ENCODE measurements at regions not wholly inside any gene's neighbourhood (a gene's known extent, or its start where the extent isn't known, plus 50 kb on each side); places are given as distances from the start of the nearest gene placed in this dataset.
"Not testable (repeated sequence)": the region's sequence is repeated elsewhere in the genome, so short reads cannot be mapped to it uniquely, and the experiment has no call there.

DNA sequence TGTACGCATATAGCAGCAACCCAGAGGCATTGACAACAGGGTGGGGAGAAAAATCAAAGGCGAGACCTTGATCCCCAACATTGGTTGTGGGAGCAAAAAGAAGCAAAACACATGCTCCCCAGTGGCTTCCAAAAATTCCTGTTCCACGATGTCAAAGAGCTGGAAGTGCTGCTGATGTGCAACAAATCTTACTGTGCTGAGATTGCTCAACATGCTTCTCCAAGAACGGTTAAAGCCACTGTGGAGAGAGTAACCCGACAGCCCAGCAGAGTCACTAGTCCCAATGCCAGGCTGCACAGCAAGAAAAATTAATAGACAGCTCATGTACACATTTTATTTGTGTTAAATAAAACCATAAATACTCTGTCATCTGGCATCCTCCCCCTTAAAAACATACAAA lies 179.9 kb upstream of the PFN2 start:
- no peak for DNase-seq

DNA sequence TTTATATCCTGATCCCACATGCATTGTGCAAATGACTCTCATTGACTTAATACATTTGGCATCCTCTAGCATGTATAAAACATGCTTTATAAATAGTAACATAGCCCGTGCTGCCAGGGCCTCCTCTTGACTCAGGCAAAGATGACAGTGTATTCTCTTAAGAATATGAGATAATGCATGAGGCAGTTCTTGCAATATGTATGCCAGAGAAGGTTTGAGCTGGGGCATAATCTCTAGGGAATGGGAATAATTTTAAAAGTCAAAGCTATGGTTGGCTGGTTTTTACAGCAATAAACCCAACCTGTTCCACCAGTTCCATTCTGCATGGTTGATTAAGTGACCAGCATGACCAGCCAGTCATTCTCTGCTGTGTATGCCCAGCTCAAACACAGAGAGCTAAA lies 179.0 kb upstream of the PFN2 start:
- no peak for DNase-seq

DNA sequence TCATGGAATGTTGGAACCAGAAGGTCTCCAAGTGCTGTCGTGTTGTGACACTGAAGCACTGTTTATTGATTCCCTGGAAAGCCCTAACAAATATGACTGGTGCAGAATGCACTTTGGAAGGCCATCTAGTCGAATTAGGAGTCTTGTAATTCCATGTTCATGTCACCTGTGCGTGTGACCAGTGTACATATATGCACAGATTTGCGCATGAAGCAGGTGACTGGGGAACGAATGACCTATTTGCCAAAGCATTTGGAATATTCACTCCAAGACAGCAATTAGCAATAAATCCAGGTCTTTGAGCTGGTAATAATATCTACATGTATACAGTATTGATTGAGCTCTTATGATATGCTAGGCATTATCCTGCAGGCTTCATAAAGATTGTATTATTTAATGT lies 177.5 kb upstream of the PFN2 start:
- DNase-seq, result no peak

DNA sequence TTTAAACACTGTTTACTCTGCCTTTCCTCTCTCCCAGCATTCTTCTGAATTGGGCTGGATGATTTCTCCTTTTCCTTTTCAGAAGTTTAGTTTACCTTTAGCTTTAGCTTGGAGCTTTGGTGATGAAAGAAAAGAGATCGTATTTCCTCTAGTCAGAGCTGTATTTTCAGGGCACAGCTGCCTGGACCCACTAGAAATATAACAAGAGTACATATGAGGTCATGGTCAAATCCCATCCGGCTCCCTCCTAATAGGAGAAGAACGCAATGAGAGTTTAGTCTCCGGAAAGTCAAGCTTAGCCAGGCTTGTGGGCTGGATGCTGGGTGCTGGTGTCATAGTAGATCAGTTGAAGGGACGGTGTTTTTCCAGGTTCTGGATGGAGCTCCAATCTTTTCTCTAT lies 177.1 kb upstream of the PFN2 start:
- no peak for DNase-seq

DNA sequence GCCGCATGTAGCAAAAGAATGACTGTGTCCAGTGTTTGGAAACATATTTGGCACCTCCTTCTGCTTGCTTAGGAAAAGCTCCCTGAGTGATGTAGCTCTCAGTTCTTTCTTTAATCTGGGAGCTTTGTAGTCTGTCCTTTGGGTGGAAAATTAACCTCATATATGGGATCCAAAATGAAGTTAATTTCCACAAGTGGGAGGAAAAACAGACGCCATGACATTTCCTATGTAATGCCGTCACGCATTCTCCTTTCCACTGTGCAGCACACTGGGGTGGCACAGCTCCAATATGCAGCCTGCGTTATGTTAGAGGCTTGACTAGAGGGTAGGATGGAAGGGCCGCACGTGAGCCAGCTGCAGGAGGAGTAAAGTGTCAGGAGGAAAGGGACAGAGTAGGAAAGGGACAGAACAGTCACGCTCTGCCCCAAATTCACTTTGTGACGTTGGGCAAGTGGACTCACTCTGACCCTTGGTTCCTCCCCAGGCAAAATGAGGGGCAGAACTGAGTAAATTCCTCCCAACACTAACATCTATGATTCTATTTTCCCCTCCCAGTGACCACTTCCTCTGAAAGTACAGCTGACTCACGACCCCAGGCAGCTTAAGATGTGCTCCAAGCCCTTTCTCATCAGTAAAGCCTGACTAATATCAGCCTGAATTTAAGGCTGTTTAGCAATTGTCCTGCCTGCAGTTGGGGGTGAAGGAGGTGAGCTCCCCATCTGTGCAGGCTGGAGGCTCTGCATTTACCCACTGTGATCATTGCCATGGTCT lies 176.5 kb upstream of the PFN2 start:
- no peak for DNase-seq

DNA sequence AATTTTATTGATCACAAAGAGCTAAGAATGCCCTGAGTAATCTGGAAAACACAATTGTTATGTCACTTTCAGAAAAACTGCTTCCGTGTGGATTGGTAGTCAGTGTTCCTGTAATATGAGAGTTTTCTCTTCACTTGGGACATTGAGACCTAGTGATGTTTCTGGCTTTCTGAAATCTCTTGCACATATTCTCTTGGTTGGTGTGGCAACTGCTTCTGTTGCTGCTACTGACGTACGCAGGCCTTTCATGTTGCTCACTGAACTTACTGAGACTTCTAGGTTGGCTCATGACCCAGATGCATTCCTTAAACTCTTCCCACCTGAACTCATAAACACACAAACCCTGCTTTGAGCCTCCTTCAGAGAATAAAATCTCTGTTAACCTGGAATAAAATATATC lies 175.0 kb upstream of the PFN2 start:
- no peak for DNase-seq

DNA sequence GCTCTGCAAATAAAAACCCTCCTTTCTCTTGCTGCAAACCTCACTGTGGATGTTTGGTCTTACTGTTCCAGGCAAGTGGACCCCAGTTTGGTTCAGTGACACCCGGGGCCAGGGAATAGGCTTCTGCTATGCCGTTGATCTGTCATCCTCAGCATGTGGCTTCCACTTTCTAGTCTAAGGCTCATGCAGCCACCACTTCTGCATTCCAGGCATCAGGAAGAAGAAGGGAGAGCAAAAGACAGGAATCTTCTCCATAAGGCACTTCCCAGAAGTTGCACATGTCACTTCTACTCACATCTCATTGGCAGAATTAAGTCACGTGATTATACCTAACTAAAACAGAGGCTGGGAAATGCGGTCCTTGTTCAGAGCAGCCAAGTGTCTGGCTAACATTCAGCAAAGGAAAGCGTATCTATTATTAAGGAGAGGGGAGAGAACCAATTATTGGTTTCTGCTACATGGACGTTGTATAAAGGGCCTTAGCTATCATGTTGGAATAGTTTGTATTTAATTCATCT lies 173.6 kb upstream of the PFN2 start:
- no peak for DNase-seq

DNA sequence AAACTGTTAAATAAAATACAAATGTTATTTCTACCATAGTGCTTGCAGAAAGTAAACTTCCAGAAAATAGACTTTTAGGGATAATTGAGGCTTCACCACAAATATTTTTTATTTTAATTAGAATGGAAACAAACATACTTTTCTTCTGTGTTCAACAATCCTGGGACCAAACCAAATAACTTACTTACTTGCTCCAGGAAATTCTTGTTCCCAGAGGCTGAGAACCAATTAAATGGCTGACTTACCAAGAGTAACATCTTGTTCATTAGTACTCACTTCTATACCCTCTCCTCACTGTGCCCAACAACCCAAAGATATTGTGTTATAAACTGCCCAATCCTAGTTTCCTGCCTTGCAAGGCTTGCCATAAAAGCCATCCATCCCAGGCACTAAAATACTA lies 172.2 kb upstream of the PFN2 start:
- no peak for DNase-seq

DNA sequence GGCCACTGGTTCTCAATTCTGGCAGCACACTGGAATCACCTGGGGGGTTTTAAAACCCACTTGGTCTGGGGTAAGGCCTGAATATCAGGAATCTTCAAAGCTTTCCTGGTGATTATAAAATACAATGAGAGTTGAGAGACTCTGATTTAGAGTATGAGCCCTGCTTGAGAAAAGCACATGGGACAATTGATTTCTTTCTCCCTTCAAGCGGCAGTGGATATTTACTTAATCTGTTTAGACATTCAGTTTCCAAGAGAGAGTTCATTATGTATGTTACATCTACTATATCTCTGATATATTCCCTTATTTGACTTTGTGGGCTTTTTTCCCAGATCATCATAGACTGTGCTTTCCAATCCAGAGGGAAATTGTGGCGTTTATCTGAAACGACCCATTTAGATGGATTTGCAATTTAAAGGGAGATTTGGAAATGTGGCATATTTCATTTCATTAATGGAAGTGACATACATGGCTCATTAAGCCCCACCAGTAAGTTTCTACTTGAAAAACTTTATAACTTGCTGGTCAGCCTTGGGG lies 171.2 kb upstream of the PFN2 start:
- no peak for DNase-seq

DNA sequence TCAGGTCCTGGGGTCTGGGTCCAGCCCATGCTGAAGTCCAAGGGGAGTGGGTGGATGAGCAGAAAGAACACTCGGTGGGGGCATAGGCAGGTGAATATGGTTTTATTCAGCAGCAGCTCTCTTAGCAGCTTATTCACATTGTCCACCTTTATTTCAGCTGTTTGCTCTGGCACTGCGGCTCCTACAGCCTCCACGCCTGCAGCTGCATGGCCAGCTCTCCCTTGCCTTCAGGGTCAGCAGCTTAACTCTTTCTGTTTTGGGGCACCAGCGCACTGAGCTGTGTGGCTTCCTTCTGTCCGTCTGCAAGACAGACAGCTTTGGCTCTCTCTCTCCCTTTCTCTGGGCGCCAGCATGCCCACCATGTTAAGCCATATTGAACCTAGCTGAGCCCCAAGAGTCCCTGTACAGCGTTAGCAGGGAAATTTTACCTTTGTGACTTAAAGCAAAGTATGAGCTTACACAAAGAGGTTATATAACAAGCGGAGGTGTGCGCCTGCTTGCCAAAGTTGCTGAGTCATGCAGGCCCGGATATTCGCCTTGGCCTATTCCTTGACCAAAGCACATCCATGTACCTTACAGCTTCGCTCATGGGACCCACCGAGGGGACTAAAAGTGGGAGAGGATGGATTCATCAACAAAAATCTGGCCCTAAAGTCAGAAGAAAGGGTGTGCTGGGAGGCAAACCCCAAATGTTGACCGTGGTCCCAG lies 170.1 kb upstream of the PFN2 start:
- no peak for DNase-seq

DNA sequence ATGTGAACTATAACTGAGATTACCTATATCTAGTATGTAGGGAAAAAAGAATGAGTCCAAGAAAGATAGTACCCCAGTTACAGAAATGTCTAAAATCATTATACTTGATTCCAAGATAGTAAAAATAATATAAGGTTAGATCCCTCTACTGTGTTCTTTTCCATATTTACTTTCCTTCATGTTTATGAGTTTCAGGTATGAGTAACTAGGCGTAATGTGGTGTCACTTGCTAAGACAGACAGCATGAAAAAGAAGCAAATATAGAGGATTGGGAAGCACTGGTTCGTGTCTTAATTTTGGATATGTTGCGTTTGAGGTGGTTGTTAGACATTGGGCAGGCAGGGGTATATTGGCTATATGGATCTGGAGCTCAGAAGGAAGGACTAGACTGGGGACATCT lies 168.1 kb upstream of the PFN2 start:
- DNase-seq, result no peak

DNA sequence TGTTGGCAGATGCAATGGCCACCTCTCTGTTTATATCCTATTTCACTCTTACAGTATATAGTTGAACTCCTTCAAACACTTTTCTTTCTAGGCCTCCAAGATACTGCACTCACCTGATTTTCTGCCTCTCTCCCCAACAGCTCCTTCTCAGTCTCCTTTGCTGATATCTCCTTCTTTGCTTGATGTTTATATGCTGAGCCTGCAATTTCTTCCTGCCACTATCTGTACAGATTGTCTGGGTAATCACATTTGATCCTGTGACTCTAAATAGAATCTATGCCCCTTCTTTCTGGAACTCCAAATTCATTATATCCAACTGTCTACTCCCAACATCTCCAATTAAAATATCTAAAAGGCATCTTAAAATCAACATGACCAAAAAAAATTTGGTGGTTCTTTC lies 165.5 kb upstream of the PFN2 start:
- DNase-seq, result no peak

DNA sequence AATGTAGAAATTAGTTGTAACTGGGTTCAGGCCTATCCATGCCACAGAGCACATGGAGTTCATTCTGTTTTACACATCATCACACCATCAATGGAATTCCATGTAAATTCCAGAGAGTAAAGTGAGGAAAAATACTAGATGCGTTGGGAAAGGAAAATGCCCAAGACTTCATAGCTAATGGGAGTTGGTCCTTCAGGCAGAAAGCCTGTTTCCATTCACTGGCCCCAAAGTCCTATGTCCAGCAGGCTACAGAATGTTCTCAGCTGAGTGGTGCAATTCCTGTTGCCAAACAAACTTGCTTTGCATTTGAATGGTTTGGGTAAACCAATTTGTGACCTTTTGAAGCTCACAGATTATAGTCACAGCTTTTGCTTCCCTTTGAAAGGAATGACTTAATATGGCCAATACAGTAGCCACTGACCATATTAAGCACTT lies 164.6 kb upstream of the PFN2 start:
- DNase-seq, result no peak

DNA sequence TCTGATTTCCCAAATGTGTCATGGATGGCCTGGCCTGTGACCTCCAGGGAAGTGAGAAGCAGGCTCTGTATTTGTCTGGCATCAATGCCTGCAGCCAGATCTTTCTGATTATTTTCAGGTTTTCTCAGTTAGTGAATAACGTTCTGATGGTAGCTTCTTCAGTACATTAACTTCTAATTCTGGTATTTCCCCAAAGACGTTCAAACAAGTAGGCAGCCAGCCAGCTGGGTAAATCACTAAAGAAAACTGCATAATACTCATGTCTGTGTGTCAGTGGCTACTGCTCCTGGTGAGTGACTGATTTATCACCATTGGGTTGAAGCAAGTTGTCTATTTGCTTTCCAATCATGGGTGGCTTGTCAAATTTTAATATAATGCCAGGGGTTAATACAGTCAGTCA lies 162.6 kb upstream of the PFN2 start:
- DNase-seq, result no peak

DNA sequence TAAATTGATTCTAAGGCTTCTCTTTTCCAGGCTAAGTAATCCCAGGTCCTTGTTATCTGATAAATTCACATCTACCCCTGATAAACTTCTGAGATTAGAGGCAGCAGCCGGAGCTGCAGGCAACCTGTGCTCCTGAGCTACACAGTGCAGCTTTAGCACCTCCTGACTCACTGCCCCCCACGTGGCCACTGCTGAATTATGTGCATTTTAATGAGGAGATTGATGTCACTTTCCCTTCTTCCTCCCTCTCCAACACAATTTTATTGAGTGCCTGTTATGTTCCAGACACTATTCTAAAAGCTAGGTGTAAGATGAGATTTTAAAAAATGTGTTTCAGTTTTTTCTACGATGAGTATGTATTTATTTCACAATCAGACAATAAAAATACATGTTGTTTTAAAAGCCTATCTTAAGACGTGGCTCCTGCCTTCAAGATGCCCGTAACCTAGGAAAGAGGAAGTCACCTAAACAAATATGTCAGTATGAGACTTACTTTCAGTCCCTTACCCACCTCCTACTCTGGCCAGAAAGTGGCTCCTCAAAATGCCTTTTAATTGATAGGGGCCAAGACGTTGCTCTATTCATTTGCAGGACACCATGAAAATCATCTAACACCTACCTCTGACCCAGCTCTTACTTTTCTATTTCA lies 161.5 kb upstream of the PFN2 start:
- DNase-seq, result no peak

DNA sequence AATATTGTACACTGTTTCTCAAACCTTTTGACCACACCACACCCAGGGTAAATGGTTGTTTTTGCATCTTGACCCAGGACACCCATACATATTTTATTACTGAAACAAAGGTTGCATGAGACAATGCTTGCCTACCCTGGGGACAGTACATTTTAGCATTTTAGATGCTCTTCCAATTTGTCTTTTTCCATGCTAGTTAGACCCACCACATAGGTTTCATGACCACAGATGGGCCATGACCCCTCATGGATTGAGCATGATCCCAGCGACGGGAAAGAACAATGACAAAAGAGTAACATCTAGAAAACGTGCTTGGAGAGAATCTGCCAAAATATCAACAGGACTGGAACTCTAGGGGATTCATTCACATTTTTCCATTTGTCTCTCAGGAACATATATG lies 161.0 kb upstream of the PFN2 start:
- no peak for DNase-seq

DNA sequence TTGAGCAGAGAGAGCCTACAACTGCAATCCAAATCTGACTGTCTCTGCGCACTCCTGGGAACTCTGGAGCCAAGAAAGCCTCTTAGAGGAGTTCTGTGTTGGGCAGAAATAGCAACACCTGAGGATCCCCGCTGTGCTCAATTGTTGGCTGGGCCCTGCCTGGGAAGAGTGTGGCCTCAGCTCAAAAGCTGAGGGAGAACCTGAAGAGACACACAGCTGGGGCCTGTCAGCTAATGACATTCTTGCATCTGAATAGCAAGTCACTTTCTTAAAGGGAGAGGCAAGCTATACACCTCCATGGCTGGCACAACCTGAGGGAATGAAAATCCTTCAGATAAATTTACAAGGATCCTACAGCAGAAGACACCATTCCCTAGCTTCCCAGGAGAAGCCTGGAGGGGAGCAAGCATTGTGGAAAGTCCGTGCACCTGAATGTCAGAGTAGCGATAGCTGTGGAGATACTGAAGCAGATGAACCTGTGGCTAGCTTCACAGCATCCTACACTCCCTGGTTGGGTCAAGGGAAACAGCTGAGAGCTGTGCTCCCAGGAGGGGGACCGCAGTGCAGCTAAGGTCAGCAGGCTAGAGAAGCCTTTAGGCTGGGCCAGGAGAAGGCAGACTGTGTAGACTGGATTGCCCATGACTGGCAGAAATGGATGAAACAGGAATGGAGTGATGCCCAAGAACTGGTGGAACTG lies 159.9 kb upstream of the PFN2 start:
- DNase-seq, result no peak

DNA sequence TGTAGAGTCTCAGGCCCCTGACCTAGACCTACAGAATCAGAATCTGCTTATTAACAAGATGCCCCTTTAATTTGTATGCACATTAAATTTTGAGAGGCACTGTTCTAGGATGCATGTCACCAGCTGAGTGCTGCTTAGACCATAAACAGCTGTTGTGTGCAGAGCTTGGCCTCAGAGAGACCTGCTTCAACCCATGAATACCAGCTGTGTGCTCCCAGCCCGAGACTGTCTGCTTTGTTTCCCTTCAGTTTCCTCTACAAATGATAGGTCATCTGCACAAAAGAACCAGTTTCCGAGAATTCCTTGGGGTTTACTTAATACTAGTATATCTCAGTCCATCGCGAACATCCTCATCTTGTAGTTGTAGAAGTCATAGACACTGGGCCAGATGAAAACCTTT lies 158.5 kb upstream of the PFN2 start:
- DNase-seq, result no peak

DNA sequence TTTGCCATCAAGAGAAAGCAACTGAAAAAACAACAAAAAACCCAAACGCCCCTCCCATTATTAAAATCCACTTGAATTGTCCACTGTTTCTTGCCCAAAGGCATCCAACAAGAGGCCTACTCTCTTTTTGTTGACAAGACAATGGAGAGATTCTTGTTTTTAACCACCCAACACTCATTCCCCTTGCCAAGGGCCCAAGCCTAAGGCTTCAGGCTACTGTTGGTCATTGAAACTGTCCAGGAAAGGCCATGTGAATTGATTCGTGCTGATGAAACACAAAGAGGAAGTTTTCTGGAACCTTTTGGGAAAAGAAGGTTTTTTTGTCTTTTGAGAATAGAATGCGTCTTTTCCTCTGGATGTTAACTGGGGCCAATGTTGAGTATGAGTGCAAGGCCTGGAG lies 157.4 kb upstream of the PFN2 start:
- no peak for DNase-seq

DNA sequence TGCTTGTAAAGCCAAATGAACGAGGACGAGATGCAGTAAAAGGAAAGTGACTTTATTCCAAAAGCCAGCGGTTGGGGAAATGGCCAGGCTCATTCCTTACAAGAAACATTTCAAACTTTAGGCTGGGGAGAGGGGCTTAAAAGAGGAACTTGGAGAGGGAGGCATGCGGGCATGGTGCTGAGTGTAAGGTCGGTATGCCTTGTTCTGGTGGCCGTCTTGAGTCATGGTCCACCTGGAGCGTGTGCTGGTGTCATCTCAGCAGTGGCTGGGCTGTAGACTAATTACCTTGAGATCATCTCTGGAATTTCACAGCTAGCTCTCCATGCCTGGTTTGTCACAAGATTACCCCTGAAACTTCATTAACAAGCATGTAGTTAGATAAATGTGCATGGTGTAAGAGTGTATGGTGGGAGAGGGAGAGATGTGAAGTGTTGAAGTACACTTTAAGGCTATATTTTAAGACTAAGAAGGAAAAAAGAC lies 156.4 kb upstream of the PFN2 start:
- DNase-seq, result no peak

DNA sequence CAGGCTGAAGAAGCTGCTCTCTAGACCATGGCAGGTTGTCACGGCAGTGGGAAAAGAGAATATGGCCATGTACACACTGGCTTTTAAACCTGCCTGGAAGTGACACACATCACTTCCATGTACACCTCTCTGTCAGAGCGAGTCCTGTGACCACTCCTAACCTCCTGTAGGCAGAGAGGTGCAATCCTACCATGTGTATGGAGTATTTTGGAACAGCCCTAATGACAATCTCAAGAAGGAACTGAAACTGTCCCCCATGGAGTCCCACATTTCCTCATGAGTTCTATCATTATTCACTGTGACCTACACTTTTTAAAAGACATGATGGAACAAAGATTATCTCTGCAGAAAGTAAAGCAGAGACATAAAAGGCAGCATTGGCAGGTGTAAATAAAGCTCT lies 153.4 kb upstream of the PFN2 start:
- DNase-seq, result no peak

DNA sequence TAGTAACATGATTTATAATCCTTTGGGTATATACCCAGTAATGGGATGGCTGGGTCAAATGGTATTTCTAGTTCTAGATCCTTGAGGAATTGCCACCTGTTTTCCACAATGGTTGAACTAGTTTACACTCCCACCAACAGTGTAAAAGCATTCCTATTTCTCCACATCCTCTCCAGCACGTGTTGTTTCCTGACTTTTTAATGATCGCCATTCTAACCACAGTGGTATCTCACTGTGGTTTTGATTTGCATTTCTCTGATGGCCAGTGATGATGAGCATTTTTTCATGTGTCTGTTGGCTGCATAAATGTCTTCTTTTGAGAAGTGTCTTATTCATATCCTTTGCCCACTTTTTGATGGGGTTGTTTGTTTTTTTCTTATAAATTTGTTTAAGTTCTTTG lies 152.6 kb upstream of the PFN2 start:
- not testable (repeated sequence) for DNase-seq

DNA sequence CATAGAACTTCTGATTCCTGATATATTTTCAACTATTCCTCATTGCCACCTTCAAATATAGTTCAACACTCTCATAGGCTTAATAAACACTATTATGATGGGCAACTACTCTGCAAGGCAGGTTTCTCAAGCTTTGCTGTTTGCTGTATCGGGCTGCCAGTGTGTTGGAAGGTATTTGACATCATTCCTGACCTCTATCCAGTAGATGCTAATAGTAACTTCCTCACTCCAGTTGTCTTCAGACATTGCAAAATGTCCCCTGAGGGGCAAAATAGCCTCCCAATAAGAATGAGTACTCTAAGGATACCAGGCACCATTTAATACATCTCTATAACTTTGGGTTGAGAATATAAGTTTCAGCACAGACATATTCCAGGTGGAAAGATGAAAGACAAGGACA lies 147.5 kb upstream of the PFN2 start:
- no peak for DNase-seq

Measured in CD4-positive, alpha-beta T cell treated with Interleukin-21 for 1 hour (primary cell).